GM18526 (cell line): ENCODE measurements at regions not wholly inside any gene's neighbourhood (a gene's known extent, or its start where the extent isn't known, plus 50 kb on each side); places are given as distances from the start of the nearest gene placed in this dataset.

Experiments used
- POLR2A ChIP-seq: IDR thresholded peaks from 3 replicates; pipeline ENCODE4 v1.6.1; 2011; ENCODE audit not compliant: insufficient read length; ENCODE audit errors: extremely low read depth

DNA sequence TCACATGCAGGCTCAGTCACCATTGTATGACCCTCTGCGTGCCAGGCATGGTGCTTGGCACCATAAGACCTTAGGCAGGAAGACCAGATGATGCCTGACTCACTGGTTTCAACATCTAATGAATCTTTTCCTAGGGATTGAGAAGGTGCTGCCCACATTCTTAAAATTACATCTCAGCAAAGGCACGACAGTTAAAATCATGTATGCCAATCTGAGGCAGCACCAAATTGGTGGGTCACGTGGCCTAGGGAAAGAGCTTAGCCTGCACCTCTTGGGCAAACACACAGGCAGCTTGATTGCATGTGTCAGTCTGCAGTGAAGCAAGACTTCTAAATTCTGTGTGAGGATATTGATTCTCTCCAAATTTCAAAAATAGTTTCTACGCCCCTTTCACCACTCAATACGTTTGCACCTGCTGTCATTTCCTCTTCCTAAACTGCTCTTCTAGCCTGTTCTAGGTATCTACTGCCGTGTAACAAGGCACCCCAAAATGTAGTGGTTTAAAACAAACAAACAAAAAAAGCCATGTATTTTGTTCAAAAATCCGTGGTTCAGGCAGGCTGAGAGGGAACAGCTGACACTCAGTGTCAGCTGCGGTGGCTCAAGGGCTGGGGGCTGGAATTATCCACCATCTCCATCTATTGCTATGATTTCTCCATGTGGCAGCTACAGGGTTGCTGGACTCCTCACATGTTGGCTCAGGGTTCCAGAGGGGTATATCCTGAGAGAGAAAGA, 160.2 kb upstream of the FGGY start:
- TF ChIP-seq POLR2A: no peak

DNA sequence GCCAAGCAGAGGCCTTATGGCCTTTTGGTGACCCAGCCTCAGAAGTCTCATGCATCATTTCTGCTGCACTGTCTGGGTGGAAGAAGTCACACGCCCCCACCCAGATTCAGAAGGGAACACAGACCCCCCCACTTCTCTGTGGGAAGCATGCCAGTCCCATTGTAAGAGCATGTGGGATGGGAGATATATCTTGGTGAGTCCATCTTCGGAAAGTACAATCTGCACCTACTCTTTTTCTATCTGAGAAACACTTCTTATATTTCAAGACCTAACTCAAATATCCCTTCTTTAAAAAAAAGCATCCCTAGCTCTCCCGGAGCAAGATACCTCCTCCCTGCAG, 159.6 kb upstream of the FGGY start:
- TF ChIP-seq POLR2A: no peak

DNA sequence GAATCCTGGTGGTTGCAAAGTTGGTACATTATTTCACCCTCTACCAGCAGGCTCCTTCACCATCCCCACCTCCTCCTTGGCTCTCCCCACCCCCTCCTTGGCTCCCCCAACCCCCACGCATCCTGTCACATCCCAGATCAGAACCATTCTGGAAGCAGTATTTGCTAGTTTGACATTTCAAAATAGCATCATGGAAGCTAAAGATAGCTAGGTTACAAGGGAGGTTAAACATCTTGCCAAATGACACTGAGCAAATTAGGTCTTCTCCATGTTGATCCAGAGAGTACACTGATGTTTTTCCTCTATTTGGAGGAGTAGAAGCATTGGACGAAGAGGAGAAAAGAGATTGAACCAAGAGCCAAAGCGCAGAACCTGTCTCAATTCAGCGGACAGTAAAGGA, 158.9 kb upstream of the FGGY start:
- TF ChIP-seq POLR2A: no peak

DNA sequence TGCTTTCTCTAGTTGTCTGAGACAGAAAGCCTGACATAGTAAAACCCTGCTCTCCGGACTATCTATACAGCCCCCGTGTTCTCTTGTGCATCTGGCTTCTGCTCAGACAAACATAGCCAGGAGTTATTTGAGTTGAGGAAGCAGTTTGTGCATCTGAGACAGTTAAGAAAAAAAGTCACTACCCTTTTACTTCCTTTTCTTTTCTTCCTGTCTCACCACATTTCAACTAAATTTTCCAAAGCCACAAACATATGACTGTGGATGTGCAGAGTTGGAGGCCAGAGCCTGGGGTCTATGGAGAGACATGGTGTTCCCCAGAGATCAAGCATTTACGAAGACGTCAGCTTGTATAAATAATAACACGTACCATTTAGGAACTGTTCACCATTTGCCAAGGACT, 158.5 kb upstream of the FGGY start:
- TF ChIP-seq POLR2A: no peak

DNA sequence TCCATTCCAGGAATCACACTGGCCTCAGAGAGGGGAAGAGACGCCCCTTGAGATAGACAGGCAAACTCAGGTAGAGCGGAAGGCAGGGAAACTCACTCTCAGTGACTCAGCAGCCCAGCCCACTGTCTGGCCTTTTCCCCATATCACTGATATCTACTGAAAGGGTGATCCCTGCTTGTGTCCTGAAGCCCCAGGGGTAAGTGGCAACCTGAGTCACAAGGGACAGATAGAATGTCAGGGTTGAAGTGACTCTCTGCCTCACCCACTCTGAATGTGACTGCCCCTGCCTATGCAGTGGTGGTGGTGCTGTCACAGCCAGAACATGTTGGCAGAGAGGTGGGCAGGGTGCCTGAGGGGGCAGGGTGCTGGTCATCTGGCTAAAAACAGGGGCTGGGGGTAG, 157.5 kb upstream of the FGGY start:
- TF ChIP-seq POLR2A: no peak

DNA sequence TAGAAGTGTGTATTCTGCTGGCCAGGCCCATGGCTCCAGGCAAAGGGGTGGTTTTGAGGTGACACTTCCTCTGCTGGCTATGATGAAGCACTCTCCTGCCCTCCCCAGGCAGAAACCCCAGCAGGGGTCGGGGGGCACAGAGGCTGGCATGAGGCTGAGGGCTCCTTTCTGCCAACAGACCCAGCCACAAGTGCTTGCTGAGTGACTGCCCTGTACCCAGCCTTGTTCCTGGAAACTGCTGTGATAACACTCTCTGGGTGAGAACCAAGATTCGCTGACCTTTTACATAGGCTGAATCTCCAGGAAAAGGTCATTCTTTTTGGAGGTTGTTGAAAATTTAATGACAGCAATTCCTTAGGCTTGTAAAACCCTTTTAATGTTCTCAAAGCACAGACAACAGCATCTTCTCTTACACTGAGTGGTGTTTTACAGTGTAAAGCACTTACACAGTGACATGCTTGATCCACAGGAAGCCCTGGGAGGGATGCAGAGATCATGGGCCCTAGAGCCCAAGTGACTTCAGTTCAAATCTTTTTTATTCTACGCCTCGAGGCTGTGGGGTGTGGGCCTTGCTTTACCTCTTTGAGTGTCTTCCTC, 155.5 kb upstream of the FGGY start:
- TF ChIP-seq POLR2A: no peak

DNA sequence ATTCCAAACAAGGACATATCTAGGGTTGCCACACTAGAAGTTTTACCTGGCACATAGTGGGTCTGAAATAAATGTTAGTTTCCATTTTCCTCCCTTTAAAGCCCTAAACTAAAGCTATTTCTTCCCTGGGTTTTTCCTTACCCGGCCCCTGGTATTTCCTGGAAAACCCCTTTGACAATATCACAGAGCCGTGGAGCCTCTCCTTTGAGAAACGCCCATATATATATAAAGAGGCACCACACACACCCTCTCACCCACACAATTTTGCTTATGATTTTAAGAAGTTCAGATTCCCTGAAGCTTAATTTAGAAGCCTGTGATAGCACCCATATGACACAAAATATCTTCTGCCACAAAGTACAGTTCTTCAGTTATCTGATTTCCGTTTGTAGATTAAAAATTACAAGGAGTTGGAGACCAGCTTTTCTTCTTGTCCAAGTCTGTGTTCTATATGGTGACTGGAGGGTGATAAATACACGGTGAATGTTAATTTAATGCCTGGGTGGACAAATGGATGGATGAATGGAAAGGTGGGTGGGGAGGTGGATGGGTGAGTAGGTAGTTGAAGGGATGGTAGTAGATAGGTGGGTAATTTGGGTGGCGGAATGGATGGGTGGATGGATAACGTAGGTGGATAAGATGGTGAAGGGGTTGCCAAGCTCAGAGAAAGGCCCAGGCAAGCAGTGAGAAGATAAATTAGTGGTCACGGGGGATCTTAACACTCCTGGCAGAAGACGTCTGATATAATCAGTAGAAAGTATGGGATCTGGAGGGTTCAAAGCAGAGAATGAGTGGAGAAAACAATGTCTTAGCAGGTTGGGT, 154.4 kb upstream of the FGGY start:
- no peak for TF ChIP-seq POLR2A

DNA sequence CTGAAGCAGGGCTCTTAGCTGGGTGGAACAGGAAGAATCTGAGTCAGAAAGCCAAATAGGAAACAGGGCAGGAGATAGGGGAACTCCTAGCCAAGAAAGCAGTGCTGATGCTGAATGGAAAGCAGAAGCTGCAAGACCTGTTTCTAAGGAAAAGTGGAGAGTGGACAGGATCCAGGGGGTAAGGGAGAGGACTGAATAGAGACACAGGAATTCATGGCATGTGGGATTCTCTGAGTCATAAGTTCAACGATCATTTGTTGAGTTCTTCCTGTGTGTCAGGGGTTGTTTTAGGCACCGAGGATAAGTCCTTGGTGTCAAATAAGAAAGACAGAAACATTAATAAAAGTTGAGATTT, 153.8 kb upstream of the FGGY start:
- TF ChIP-seq POLR2A: no peak

DNA sequence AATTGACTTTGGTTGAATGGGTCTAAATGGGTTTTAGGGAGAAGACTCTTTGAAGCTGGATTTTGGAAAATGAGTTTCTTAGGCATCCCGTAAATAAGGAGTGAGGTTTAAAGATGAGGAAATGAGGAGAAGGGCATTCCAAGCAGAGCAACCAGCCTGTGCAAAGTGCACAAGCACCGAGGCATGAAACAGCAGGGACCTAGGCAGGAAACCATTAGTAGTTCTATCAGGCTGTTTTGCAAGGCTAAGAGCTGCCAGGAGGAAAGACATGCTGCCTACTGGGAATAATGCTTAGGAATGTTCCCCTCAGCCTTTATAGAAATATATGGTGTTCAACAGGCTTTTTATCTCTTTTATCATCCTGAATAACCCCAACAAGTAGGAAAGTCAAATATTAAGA, 153.1 kb upstream of the FGGY start:
- TF ChIP-seq POLR2A: no peak

DNA sequence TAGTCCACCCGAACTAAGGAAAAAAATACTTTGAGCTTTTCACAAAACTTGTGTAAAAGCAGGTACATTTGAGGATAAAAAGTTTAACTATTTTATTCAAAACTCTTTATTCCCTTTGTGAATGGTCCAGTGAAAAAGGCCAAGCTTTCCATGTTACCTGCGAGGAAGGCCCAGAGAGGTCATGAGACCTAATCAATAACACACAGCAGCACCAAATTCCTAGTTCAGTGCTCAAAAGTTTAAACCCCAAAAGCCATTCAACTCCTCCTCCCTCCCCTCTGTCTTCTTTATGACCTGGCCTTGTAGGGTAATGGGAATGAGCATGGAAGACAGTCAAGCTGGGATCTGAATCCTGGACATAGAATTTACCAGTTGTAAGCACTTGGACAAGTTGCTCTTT, 151.9 kb upstream of the FGGY start:
- TF ChIP-seq POLR2A: no peak

DNA sequence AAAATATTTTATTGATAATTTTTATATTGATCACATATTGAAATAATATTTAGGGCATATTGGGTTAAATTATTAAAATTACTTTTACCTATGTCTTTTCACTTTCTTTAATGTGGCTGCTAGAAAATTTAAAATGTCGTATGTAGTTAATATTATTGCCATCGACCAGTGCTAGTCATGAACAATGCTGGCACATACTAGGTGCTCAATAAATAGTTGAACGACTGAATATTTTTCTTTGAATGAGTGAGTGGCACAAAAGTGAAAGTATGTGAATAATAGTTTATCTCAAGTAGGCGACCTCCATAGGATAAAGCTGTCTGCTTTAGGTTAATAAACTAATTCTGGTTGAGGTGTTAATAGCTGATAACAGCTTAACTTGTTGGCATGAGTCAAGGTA, 150.8 kb upstream of the FGGY start:
- TF ChIP-seq POLR2A: no peak

DNA sequence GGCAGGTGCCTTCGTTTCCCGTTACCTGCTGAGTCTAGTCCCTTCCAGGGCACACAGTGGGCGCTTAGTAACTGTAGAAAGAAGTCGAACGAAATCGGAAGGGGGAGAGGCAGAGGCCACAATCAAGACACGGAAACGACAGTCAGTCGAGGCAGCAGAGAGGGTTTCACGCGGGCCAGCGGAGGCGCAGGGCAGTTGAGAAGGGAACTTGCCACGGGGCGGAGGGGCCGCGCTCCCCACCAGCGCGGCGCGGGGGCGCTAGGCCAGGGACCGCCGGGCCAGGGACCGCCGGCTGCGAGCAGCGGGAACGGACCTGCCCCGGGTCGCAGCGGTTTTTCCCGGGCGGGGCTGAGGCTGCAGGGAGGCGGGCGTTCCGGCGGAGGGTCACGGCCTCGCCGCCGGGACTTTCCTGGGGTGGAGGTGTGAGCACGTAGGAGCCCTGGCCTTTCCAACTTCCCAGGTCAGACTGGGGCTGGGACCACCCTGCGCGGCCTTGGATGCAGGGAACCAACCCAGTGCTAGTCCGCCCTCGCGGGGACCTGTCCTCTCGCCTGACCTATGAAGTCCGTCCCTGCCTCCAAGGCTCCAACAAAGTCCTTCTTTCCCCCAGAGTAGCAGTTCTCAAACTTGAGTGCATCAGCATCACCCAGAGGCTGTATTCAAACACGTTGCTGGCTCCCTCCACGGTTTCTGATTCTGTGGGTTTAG, 150.1 kb upstream of the FGGY start:
- TF ChIP-seq POLR2A: no peak

DNA sequence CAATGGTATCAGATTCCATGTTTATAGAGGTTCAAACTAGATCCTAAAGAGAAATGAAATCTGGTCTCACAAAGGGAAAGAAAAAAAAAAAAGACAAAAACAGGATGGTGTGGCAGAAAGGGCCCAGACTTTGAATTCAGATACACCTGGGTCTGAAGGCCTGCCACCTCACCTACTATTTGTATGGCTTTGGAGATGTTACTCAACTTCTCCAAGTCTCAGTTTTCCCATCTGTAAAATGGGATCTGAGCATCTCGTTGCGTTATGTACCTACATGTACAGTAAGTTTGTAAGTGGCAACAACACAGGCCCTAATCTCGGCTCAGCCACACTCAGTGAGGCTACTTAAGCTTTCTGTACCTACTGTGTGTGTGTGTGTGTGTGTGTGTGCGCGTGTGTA, 147.5 kb upstream of the FGGY start:
- no peak for TF ChIP-seq POLR2A

DNA sequence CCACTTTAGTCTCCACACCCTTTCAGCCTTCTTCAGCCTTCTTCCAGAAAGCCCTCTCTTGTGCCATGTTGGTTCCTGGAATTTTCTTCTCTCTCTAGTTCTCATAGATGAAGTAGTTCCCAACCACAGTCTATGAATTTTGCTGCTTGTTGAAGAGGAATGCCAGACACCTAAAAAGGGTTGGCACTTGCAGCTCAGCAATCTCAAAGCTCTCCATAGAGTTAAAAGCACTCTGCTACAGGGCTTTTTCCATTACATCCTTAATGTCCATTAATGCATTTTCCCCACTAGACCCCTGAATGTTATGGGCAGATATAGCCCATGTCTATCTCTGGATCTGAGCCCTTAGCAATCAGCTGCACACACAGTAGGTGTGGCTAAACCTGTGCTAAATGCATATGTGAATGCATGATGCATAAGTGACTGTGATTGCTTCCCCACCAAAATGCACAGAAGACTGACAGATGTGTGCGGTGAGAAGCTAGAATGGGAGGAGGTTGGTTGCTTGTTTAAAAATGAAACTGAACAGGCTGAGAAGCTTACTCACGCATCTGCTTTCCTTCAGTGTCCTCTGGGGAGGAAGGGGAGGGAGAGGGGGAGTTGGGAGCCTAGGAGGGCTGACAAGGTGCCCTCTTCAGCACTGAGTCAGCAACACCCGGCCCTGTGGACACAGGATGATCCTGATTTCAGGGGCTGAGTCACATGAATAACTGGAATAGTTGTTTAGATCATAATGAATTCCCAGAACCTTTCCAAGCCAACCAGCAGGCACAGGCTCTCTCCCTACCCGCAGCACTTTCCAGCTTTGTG, 146.1 kb upstream of the FGGY start:
- TF ChIP-seq POLR2A: no peak

DNA sequence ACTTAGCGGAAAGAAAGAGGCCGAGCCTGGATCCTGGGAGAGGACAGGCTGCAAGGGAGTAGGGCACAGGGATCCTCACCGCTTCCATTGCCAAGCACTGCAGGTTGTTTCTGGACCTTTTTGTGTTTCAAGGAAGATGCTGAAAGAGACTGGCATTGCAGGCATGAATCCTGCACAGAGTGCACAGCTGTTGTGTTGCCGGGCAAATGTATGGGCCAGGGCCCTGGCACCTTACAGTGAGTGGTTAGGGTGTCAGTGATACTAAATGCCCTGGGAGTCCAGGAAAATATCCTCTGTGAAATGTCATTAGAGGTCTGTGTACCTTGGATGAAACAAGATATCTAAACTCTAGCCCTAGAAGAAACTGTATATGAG, 145.5 kb upstream of the FGGY start:
- no peak for TF ChIP-seq POLR2A

DNA sequence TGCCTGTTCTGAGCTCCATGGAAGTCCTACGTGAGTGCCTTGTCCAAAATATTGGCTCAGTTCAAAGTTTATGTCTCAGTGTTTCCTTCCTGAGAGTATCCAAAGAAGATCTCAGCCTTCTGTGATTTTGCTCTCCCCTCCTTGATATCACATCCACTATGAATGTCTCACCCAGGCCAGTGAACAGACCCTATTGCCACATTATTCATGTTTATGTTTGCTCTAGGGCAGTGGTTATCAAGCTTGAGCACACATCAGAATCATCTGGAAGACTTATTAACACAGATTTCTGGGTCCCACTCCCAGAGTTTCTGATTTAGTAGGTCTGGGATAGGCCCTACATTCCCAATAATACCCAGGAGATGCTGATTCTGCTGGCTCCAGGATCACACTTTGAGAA, 145.0 kb upstream of the FGGY start:
- no peak for TF ChIP-seq POLR2A

DNA sequence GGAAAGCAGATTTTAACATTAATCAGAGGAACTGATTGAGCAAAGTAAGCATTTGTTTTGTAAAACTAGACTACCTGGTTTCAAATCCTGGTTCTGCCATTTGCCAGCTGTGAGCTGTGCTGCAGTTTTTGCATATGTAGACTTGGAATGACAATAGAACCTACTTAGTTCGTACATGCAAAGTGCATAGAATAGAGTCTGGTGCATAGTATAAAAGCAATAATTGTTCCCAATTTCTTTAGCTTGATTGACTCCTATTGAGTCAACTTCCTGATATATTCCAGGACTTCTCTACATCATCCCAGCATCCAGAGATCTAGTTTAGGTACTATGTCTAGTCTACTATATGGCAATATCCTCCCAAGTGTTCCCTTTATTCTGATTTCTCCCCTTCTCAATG, 144.4 kb upstream of the FGGY start:
- TF ChIP-seq POLR2A: no peak
